Tongue (tissue), 1 donor: ENCODE measurements at regions not wholly inside any gene's neighbourhood (a gene's known extent, or its start where the extent isn't known, plus 50 kb on each side); places are given as distances from the start of the nearest gene placed in this dataset.
"Not testable (repeated sequence)": the region's sequence is repeated elsewhere in the genome, so short reads cannot be mapped to it uniquely, and the experiment has no call there.

Source experiments
- DNase-seq: peaks from one replicate; pipeline ENCODE4 v3.0.0-alpha.2; 2015

- DNase-seq: no peak
Measured at GRCh38 chrX:56343219-56343618, 111.1 kb downstream of the KLF8 start.

GRCh38 chrX:56343664-56344063 lies 111.5 kb downstream of the KLF8 start:
- no peak for DNase-seq

GRCh38 chrX:56358145-56358544 lies 126.0 kb downstream of the KLF8 start:
- not testable (repeated sequence) for DNase-seq

GRCh38 chrX:56365171-56365570 lies 133.0 kb downstream of the KLF8 start:
- not testable (repeated sequence) for DNase-seq

- DNase-seq: no peak
Measured at GRCh38 chrX:56366901-56367300, 134.7 kb downstream of the KLF8 start.

- no peak for DNase-seq
Measured at GRCh38 chrX:56368962-56369361, 136.8 kb downstream of the KLF8 start.

GRCh38 chrX:56379984-56380780 lies 148.0 kb downstream of the KLF8 start:
- not testable (repeated sequence) for DNase-seq

- DNase-seq: no peak
Measured at GRCh38 chrX:56382278-56382677, 150.1 kb downstream of the KLF8 start.

- no peak for DNase-seq
Measured at GRCh38 chrX:56385336-56385735, 153.2 kb downstream of the KLF8 start.

GRCh38 chrX:56385960-56386359 lies 153.8 kb downstream of the KLF8 start:
- no peak for DNase-seq

- DNase-seq: no peak
Measured at GRCh38 chrX:56397636-56398035, 165.5 kb downstream of the KLF8 start.

- DNase-seq: no peak
Measured at GRCh38 chrX:56402207-56402606, 161.2 kb upstream of the UBQLN2 start.

- DNase-seq: no peak
Measured at GRCh38 chrX:56429581-56429980, 133.8 kb upstream of the UBQLN2 start.

- DNase-seq: not testable (repeated sequence)
Measured at GRCh38 chrX:56451981-56452380, 111.4 kb upstream of the UBQLN2 start.

GRCh38 chrX:56462389-56462788 lies 101.0 kb upstream of the UBQLN2 start:
- peak; percentile 0 for DNase-seq

- DNase-seq: no peak
Measured at GRCh38 chrX:56468441-56468840, 95.0 kb upstream of the UBQLN2 start.

- DNase-seq: not testable (repeated sequence)
Measured at GRCh38 chrX:56494923-56495322, 68.5 kb upstream of the UBQLN2 start.

- no peak for DNase-seq
Measured at GRCh38 chrX:56498756-56499155, 64.7 kb upstream of the UBQLN2 start.

- no peak for DNase-seq
Measured at GRCh38 chrX:56499372-56499771, 64.1 kb upstream of the UBQLN2 start.

- no peak for DNase-seq
Measured at GRCh38 chrX:56503941-56504673, 59.3 kb upstream of the UBQLN2 start.

- DNase-seq: no peak
Measured at GRCh38 chrX:56505866-56506265, 57.6 kb upstream of the UBQLN2 start.
